HG03469 (cell line): ENCODE measurements at regions not wholly inside any gene's neighbourhood (a gene's known extent, or its start where the extent isn't known, plus 50 kb on each side); places are given as distances from the start of the nearest gene placed in this dataset.
"Not testable (repeated sequence)": the region's sequence is repeated elsewhere in the genome, so short reads cannot be mapped to it uniquely, and the experiment has no call there.

Experiments used
- ATAC-seq: cut with Tn5 transposase; IDR thresholded peaks from one replicate; pipeline ENCODE4 v1.9.1; 2021; ENCODE audit warnings: mild to moderate bottlenecking, moderate library complexity, moderate number of reproducible peaks; ENCODE audit not compliant: unreplicated experiment

GRCh38 chr6:9083108-9083507 is 647.8 kb upstream of the SLC35B3 start:
- no peak for ATAC-seq

GRCh38 chr6:9066726-9067125 is 631.4 kb upstream of the SLC35B3 start:
- no peak for ATAC-seq

- no peak for ATAC-seq
These were observed 628.8 kb upstream of the SLC35B3 start for GRCh38 chr6:9064156-9064555.

GRCh38 chr6:9062596-9062995 is 627.3 kb upstream of the SLC35B3 start:
- ATAC-seq, result no peak

GRCh38 chr6:9057937-9058336 is 622.6 kb upstream of the SLC35B3 start:
- no peak for ATAC-seq

- ATAC-seq, result no peak
These were observed 621.2 kb upstream of the SLC35B3 start for GRCh38 chr6:9056556-9056955.

- ATAC-seq, result no peak
These were observed 609.1 kb upstream of the SLC35B3 start for GRCh38 chr6:9044426-9044825.

GRCh38 chr6:9040718-9041117 is 605.4 kb upstream of the SLC35B3 start:
- ATAC-seq, result no peak

- ATAC-seq, result no peak
These were observed 603.9 kb upstream of the SLC35B3 start for GRCh38 chr6:9039258-9039657.

- no peak for ATAC-seq
These were observed 592.7 kb upstream of the SLC35B3 start for GRCh38 chr6:9028086-9028485.

GRCh38 chr6:9025796-9026394 is 590.5 kb upstream of the SLC35B3 start:
- ATAC-seq, result no peak

GRCh38 chr6:9025228-9025627 is 589.9 kb upstream of the SLC35B3 start:
- no peak for ATAC-seq

- ATAC-seq, result not testable (repeated sequence)
These were observed 588.9 kb upstream of the SLC35B3 start for GRCh38 chr6:9024246-9024645.

- no peak for ATAC-seq
These were observed 584.7 kb upstream of the SLC35B3 start for GRCh38 chr6:9020001-9020400.

- no peak for ATAC-seq
These were observed 574.6 kb upstream of the SLC35B3 start for GRCh38 chr6:9009931-9010330.

GRCh38 chr6:9007027-9007426 is 571.7 kb upstream of the SLC35B3 start:
- no peak for ATAC-seq

GRCh38 chr6:9002833-9003232 is 567.5 kb upstream of the SLC35B3 start:
- ATAC-seq, result no peak

GRCh38 chr6:8995156-8995555 is 559.8 kb upstream of the SLC35B3 start:
- no peak for ATAC-seq

GRCh38 chr6:8993111-8993510 is 557.8 kb upstream of the SLC35B3 start:
- ATAC-seq, result no peak

- no peak for ATAC-seq
These were observed 556.5 kb upstream of the SLC35B3 start for GRCh38 chr6:8991844-8992243.

- no peak for ATAC-seq
These were observed 554.7 kb upstream of the SLC35B3 start for GRCh38 chr6:8990075-8990474.

GRCh38 chr6:8983202-8983688 is 547.9 kb upstream of the SLC35B3 start:
- peak; percentile 86 for ATAC-seq

GRCh38 chr6:8982668-8983067 is 547.3 kb upstream of the SLC35B3 start:
- ATAC-seq, result no peak
